ENCODE measurements at regions not wholly inside any gene's neighbourhood (a gene's known extent, or its start where the extent isn't known, plus 50 kb on each side); places are given as distances from the start of the nearest gene placed in this dataset.

DNA sequence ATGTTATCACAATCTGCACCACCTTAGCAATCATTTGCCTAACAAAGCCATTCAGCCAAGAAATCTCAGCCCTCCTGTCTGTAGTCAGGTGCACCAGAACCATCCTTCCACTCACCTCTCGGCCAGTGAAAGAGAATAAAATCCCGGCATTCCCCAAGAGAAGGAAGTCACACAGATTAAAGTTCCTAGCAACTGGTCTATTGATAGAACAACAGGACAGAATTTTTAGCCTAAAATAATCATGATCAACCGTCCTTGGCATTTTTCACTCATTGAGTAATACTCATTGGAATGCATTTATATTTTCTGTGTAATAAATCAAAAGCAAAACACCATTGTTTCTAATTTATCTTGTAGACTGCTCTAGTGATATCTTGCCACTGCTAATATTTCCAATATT, 85.7 kb upstream of the CDH4 start:
- in situ Hi-C loops (cut with HindIII; ENCODE audit: low pct_ligation_motif_present, low pct_unique_long_range_greater_than_20kb, low sequenced_read_pairs) = no loop called here
- DNase-seq = peak; percentile 42

DNA sequence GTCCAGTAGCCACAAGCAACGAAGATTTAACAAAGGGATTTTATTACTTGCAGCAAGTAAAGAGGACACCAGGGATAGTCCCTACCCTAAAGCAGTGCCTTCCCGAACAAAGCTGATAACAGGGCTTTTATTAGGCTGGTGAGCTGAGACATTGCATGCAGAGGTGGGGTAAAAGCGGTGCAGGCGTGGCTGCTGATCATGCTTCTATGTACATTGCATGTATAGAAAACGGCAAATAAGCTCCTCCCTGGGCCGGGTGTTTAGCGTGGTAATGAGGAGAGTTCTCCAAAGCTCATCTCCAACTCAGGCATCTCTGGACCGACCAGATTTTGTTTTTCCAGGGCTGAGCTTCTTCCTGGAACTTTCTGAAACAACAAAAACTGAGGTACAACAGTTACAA, 83.5 kb upstream of the CDH4 start:
- DNase-seq = no peak
- in situ Hi-C loops (cut with HindIII; ENCODE audit: low pct_ligation_motif_present, low pct_unique_long_range_greater_than_20kb, low sequenced_read_pairs) = no loop called here

DNA sequence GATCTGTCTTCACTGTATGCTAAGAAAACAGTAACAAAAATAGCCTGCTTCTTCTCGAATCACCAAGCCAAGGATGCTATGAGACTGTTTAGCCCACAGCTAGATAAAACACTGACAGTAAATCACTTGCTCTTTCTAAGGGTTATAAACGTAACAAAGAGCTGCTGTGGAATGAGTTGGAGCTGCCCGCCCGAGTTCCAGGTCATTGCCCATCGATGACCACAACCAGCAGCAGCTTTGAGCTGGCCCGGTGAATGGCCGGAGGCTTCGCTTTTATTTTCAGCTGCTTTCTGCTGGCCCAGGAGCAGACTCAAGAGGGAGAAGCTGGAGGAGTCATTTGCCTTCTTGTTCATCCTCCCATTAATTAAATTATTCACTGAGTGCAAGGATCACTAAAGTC, 82.2 kb upstream of the CDH4 start:
- in situ Hi-C loops (cut with HindIII; ENCODE audit: low pct_ligation_motif_present, low pct_unique_long_range_greater_than_20kb, low sequenced_read_pairs) = no loop called here
- DNase-seq = peak; percentile 70

DNA sequence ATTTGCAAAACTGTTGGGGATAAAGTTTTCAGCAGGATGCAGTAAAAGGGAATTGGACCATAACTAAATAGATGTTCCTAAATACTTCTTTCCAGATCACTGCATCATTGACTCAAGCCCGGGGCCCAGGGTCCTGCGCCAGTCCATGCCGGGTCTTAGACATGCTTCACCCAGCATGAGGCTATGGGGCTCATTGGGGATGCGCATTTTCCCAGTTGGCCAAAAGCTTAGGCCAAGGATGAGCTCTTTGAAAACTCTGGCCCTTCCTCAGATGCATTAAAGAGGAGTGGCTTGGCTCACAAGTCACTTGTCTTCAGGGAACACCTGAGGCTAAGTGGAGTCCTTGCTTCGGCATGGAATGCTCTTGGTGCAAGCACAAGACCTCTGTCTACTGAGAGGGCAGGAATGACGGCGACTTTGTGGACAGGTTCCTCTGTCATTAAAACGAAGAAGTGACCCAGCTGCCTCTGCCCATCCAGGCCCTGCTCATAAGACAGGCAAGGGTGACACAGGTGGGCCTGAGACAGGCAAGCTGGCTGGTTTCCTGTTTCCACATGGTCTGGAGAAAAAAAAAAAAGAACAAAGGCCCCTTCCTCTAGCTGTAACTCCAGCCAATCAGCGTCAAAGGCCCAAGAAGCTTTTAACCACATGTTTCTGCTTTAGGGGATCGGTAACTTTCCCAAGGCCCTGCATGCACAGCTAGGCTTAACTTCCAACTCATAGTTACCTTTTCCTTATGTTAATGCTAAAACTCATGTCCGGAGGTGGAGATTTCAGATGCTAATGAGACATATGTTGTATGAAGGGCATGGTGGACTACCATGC, 81.4 kb upstream of the CDH4 start:
- peak; percentile 19 for DNase-seq
- in situ Hi-C loops (cut with HindIII; ENCODE audit: low pct_ligation_motif_present, low pct_unique_long_range_greater_than_20kb, low sequenced_read_pairs) = no loop called here

DNA sequence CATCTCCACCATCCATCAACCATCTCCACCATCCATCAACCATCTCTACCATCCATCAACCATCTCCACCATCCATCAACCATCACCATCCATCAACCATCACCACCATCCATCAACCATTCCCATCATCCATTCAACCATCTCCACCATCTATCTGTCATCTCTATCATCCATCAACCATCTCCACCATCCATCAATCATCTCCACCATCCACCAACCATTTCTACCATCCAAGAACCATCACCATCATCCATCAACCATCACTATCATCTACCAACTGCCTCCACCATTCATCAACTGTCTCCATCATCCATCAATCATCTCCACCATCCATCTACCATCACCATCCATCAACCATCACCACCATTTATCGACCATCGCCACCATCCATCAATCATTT, 78.8 kb upstream of the CDH4 start:
- DNase-seq = no peak
- in situ Hi-C loops (cut with HindIII; ENCODE audit: low pct_ligation_motif_present, low pct_unique_long_range_greater_than_20kb, low sequenced_read_pairs) = no loop called here

DNA sequence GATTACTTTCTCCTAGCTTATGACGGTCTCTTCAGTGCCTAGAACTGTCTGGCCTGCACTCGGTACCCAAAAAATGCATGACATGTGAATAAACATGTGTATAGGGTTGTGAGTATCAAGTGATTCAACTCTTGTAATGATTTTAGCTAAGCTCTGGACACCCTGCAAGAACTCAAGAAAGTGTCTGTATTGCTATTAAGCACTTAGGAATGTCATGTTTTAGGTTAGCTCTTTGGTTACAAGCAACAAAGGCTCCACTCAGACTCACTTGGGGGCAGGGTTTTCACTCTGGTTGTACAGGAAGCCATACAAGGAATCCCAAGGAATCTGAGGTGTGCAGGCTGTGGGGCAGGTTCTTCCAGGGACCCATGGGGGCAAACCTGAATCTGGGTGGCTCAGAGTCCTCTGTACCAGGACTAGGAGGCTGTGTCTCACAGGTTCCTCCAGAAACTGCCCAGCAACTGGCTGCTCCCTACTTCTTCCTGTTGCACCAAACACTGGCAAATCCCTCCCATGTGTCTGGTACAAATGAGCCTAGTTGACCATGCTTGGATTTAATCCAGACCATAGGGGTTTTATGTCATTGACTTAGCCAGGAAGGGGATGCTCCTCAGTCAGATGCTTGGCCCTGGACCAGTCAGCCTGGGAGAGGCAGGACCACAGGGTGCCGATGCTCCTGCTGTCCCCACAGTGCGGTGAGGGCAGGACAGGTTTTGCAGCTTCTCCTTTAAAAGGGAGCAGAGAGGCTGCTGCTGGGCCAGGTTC, 77.9 kb upstream of the CDH4 start:
- in situ Hi-C loops (cut with HindIII; ENCODE audit: low pct_ligation_motif_present, low pct_unique_long_range_greater_than_20kb, low sequenced_read_pairs) = no loop called here
- no peak for DNase-seq

DNA sequence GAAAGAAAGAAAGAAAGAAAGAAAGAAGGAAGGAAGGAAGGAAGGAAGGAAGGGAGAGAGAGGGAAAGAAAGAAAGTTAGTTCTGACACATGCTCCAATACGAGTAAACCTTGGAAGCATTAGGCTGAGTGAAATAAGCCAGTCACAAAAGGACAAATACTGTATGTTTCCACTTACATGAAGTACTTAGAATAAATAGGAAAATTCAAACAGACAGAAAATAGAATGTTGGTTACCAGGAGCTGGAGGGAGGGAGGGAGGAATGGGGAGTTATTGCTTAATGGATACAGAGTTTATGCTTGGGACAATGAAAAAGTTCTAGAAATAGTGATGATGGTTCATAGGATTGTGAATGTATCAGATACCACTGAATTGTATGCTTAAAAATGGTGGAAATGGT, 75.2 kb upstream of the CDH4 start:
- no peak for DNase-seq
- in situ Hi-C loops (cut with HindIII; ENCODE audit: low pct_ligation_motif_present, low pct_unique_long_range_greater_than_20kb, low sequenced_read_pairs) = no loop called here

DNA sequence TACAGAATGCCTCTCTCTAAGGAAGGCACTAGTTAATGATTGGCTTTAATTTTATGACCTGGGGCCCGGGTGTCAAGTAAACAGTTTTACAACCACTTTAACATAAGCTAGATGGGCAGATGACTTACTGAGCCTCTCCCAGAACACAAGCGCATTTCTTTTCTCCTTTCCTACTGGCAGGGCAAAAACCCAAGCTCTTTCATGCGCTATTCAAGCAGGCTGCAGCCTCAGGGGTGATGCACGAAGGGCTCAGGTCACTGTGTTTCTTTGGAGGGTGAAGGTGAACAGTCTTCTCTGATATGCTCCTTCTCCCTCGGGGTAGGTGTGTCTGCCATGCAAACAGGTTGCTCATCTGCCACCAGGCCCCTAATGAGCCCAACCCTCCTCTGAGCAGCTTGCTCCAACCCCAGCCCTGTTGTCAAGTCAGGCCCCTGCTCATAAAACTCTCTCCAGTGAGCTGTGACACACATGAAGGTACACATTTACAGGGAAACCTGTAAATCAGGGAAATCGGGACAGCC, 73.5 kb upstream of the CDH4 start:
- in situ Hi-C loops (cut with HindIII; ENCODE audit: low pct_ligation_motif_present, low pct_unique_long_range_greater_than_20kb, low sequenced_read_pairs) = no loop called here
- DNase-seq = peak; percentile 17

DNA sequence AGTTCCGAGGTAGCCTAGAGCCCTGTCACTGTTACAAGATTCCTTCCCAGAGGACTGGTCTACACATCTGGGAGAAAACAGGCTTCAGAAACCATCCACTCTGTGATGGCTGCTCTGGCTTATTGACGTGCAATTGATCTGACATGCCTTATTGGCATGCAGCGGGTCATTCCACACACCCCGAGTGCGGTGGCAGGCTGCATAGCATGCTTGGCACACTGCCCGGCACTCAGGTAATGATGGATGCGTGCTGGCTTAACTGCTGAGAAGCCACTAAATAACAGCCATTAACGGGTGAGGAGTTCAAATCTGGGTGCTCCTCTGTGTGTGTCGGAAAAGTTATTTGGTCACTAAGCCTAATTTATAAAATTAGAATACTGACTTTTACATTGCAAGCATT, 67.9 kb upstream of the CDH4 start:
- DNase-seq = no peak
- in situ Hi-C loops (cut with HindIII; ENCODE audit: low pct_ligation_motif_present, low pct_unique_long_range_greater_than_20kb, low sequenced_read_pairs) = no loop called here

DNA sequence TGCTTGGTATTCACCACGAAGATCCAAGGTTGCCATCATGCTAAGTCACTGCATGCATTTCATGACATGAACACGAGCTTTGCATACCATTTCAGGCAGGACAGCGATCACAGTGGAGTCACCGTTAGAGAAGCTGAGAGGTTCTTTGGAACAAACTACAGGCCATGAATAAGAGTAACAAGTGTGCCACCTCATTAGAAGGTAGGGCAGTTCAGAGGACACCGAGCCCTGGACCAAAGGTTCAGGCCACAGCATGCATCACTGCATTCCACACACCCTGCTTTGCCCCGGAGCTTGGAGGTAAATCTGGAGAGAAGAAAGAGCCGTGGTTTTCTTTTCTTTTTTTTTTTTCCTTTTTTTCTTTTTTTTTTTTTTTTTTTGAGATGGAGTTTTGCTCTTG, 66.9 kb upstream of the CDH4 start:
- no peak for DNase-seq
- in situ Hi-C loops (cut with HindIII; ENCODE audit: low pct_ligation_motif_present, low pct_unique_long_range_greater_than_20kb, low sequenced_read_pairs) = no loop called here

DNA sequence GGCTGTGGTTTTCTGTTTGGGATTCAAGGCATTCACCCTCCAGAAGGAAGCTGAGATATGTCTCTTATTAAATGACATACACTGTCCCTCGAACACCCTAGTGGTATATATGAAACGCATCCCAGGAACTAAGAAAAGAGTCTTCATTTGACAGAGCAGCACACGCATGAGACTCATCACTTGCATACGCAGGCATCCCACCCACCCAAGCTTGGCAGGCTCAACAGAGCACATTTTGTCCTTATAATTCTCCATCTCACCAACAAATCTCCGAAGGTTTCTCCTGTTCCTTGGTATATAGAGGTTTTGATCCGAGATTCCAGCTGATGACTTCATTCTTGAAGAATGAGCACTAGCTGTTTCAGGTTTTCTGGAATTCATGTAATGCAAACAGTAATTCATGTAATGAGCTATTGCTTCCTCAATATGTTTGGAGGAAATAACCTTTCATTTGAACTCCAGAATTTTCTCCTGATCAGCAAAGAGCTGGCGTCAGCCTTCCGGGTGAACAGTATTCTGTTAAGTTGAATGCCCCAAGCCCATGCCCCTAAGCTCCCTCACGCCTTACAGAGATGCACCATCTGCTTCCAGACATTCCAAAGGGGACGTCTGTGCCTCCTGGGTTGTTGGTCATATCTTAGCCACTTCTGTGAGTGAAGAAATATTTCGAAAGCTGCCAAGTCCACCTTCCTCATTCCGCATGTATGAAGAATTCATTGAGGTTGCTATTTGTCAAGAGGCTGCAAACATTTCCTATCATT, 66.0 kb upstream of the CDH4 start:
- in situ Hi-C loops (cut with HindIII; ENCODE audit: low pct_ligation_motif_present, low pct_unique_long_range_greater_than_20kb, low sequenced_read_pairs) = no loop called here
- DNase-seq = peak; percentile 95

DNA sequence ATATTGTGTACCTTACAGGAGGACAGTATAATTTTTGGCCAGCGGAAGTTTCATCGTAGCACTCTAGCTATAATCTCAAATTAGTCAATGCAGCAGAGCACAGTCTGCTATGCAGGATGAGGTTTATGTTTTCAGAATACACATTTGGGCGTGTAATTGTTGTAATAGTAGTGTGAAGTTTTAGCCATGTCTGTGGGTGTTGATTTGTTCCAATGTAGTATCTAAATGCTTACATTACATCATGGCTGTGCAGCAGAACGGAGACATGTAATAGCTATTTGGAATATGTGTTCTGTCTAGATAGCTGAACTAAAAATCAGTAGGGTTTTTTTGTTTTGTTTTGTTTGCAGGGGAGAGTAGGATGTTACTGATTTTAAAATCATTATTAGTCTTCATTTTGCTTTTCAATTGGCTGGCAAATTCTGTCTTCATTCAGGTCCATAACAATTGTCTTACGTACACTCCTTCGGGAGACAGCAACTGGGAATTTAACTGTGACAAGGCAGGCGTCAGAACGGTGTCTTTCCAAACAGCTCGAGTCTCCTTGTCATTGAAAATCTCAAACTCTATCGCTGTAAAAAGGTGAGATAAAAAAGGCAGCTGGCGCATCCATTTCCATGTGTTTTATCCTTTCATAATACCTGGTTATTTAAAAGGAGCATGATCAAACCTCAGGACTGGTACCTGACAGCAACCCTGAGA, 65.1 kb upstream of the CDH4 start:
- peak; percentile 10 for DNase-seq
- in situ Hi-C loops (cut with HindIII; ENCODE audit: low pct_ligation_motif_present, low pct_unique_long_range_greater_than_20kb, low sequenced_read_pairs) = no loop called here

DNA sequence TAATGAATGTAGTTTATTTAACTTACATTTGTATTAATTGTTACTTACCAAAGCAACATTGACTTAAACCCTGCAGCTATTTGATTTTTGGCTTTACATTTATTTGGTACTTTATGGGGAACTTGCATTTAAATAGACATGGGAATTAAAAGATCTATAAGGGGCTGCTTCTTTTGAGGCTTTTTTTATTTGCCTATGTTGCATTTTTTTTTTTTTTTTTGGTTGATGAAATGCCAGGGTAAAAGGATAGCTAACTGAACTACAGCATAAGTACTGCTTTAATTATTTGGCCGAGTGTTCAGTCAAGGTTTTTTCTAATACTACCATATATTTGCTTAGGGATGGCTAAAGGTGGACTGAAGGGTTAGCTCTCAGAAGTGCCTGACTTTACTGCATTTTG, 62.5 kb upstream of the CDH4 start:
- in situ Hi-C loops (cut with HindIII; ENCODE audit: low pct_ligation_motif_present, low pct_unique_long_range_greater_than_20kb, low sequenced_read_pairs) = no loop called here
- no peak for DNase-seq

DNA sequence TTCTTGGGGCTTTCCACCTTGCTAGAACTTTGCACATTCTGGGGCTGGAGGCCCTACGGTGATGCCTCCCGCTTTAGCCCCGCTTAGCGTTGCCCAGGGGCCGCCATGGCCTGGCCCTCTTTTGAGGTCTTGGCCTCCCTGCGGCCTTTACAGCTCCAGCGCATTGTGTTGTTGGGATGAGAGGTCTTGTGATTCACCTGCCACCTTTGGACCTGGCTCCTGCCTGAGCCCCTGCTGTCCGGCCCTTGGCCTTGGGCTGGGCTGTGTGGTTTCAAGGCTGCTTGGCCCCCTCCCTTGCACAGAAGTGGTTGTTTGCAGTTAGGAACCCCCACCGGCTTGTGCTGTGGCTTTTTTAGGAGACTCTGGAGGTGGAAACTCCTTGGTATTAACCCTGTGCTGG, 61.0 kb upstream of the CDH4 start:
- in situ Hi-C loops (cut with HindIII; ENCODE audit: low pct_ligation_motif_present, low pct_unique_long_range_greater_than_20kb, low sequenced_read_pairs) = no loop called here
- DNase-seq = no peak

DNA sequence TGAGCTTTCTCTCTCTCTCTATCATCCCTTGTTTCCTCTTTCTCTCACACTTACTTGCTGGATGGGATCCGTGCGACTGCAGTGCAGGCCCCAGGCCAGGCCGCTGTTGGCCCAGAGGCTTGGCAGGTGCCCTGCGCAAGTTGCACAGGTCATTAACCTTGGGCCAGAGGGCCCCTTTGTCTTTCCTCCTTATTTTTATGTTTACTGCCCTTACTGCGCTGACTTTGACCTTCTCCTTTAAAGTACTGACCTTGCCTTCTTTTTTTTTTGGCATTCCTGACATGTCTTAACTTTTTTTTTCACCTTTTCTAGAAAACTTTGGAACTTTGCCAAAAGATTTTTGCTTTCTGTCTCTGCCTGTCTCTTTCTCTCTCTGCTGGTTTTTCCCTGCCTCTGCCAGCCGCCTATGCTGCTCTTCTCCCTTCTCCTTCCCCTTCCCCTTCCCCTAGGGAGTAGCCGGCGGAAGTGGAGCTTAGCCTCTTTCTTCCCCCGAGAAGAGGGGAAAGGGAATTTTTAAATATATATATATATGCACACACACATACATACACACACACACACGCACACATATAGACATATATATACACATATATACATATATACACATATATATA, 59.6 kb upstream of the CDH4 start:
- in situ Hi-C loops (cut with HindIII; ENCODE audit: low pct_ligation_motif_present, low pct_unique_long_range_greater_than_20kb, low sequenced_read_pairs) = no loop called here
- DNase-seq = no peak

DNA sequence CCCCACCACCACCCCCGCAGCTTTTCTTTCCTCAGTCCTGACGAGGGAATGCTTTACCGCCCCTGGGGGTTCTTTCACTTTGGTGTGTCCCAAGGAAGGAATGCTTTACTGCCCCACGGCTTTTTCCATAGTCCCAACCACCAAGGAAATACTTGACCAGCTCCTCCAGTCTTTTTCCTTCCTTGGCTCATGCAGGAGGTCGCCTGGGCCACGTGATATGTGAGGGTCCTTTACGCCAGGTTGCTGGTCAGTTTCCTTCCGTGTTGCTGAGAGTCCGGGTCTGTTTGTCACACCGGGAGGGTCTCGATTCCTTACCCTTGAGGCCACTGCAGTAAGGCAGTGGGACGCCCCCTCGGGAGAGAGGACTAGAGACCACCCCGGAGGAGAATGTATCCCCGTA, 58.9 kb upstream of the CDH4 start:
- in situ Hi-C loops (cut with HindIII; ENCODE audit: low pct_ligation_motif_present, low pct_unique_long_range_greater_than_20kb, low sequenced_read_pairs) = no loop called here
- no peak for DNase-seq
